ENCODE measurements at regions not wholly inside any gene's neighbourhood (a gene's known extent, or its start where the extent isn't known, plus 50 kb on each side); places are given as distances from the start of the nearest gene placed in this dataset.

DNA sequence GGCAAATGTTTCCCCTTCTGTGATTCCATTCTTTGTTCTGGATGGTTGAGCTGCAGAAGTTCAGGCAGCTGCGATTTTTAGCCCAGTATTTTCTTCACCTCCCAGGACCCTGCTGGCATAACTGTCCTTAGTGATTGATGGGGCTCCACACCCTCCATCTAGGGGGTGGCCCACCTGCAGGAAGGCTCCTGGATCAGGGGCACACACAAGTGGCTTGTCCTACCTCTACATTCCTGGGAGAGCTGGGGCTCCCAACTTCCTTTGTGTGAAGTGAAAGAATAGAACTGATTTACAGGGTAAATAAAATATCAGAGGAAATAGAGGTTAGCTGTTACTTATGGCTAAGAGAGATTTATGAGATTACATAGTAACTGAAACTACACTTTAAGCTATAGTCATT lies 129.5 kb upstream of the MAP3K7 start:
- ChIA-PET CTCF (no interaction called here), POLR2A (ENCODE audit: low non-redundant PET) (no interaction called here)
- no TSS peak for BruUV-seq (replicated peaks)
- no peak for DNase-seq (ENCODE audit: low spot score)
- Histone ChIP-seq H3K9me3 (ENCODE audit: low read depth, low read length, poor library complexity, severe bottlenecking) (no peaks in the 10 kb centered on the region), H3K4me3 (ENCODE audit: low read depth, low read length, poor library complexity, severe bottlenecking) (no peak overlapping the region), H3K4me1 (ENCODE audit: insufficient read depth, low read length, poor library complexity, severe bottlenecking) (no peaks in the 10 kb centered on the region), H3K27ac (ENCODE audit: low read depth, low read length, poor library complexity, severe bottlenecking) (no peak overlapping the region), H3K36me3 (ENCODE audit: insufficient read depth, low read length, poor library complexity, severe bottlenecking) (no peaks in the 10 kb centered on the region), H3K27me3 (replicated peaks; ENCODE audit: insufficient read depth, low read depth, low read length, poor library complexity) (peaks cover 92% of the 10 kb centered on the region)
- intact Hi-C loops (cut with micrococcal nuclease; ENCODE audit: unreplicated experiment) = no loop called here
- TF ChIP-seq, protein P1, sequence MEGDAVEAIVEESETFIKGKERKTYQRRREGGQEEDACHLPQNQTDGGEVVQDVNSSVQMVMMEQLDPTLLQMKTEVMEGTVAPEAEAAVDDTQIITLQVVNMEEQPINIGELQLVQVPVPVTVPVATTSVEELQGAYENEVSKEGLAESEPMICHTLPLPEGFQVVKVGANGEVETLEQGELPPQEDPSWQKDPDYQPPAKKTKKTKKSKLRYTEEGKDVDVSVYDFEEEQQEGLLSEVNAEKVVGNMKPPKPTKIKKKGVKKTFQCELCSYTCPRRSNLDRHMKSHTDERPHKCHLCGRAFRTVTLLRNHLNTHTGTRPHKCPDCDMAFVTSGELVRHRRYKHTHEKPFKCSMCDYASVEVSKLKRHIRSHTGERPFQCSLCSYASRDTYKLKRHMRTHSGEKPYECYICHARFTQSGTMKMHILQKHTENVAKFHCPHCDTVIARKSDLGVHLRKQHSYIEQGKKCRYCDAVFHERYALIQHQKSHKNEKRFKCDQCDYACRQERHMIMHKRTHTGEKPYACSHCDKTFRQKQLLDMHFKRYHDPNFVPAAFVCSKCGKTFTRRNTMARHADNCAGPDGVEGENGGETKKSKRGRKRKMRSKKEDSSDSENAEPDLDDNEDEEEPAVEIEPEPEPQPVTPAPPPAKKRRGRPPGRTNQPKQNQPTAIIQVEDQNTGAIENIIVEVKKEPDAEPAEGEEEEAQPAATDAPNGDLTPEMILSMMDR (conservative IDR thresholded peaks at IDR 0.05; ENCODE audit: low read depth, low read length) = no peak
- no peak for TF ChIP-seq EZH2 (IDR thresholded peaks at IDR 0.05; ENCODE audit: borderline replicate concordance, low read depth, low read length, poor library complexity, severe bottlenecking)

DNA sequence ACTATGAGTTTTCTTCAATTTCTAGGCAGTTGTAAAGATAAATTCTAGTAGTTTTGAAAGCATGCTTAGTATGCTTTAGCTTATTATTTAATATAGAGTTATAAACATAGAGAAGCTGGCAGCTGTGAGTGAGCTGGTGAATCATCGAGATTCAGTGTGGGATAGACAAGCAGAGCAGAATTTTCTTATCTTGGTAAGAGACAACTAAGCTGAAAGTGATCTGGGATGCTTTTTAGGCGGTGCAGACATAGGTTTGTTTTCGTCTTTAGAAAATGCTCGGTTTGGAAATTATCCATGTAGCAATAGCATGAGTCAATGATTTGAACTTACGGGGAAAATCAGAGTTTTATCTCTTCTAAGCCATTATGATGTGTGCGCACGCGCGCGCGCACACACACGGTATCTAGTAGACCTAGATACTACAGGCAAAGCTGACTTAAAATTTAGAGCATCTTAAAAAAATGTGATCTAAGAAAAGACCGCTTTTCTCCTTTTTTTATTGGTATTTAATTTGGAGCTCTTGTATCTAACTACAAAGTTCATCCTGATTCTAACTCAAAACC lies 128.3 kb upstream of the MAP3K7 start:
- Histone ChIP-seq H3K36me3 (ENCODE audit: insufficient read depth, low read length, poor library complexity, severe bottlenecking) (no peaks in the 10 kb centered on the region), H3K9me3 (ENCODE audit: low read depth, low read length, poor library complexity, severe bottlenecking) (no peaks in the 10 kb centered on the region), H3K4me1 (ENCODE audit: insufficient read depth, low read length, poor library complexity, severe bottlenecking) (no peaks in the 10 kb centered on the region), H3K27me3 (replicated peaks; ENCODE audit: insufficient read depth, low read depth, low read length, poor library complexity) (peaks cover 99% of the 10 kb centered on the region), H3K4me3 (ENCODE audit: low read depth, low read length, poor library complexity, severe bottlenecking) (no peak overlapping the region), H3K27ac (ENCODE audit: low read depth, low read length, poor library complexity, severe bottlenecking) (no peak overlapping the region)
- BruUV-seq (replicated peaks) = no TSS peak
- CTCF ChIA-PET = no interaction called here
- POLR2A ChIA-PET (ENCODE audit: low non-redundant PET) = no interaction called here
- intact Hi-C loops (cut with micrococcal nuclease; ENCODE audit: unreplicated experiment) = no loop called here
- no peak for DNase-seq (ENCODE audit: low spot score)
- TF ChIP-seq, protein P1 (conservative IDR thresholded peaks at IDR 0.05; ENCODE audit: low read depth, low read length) = no peak
- no peak for TF ChIP-seq EZH2 (IDR thresholded peaks at IDR 0.05; ENCODE audit: borderline replicate concordance, low read depth, low read length, poor library complexity, severe bottlenecking)

- Histone ChIP-seq H3K9me3 (ENCODE audit: low read depth, low read length, poor library complexity, severe bottlenecking) (no peaks in the 10 kb centered on the region), H3K36me3 (ENCODE audit: insufficient read depth, low read length, poor library complexity, severe bottlenecking) (no peaks in the 10 kb centered on the region), H3K4me1 (ENCODE audit: insufficient read depth, low read length, poor library complexity, severe bottlenecking) (no peaks in the 10 kb centered on the region), H3K4me3 (ENCODE audit: low read depth, low read length, poor library complexity, severe bottlenecking) (no peak overlapping the region), H3K27me3 (replicated peaks; ENCODE audit: insufficient read depth, low read depth, low read length, poor library complexity) (peaks cover 100% of the 10 kb centered on the region), H3K27ac (ENCODE audit: low read depth, low read length, poor library complexity, severe bottlenecking) (no peak overlapping the region)
- intact Hi-C loops (cut with micrococcal nuclease; ENCODE audit: unreplicated experiment) = no loop called here
- BruUV-seq (replicated peaks) = no TSS peak
- TF ChIP-seq, protein P1 (conservative IDR thresholded peaks at IDR 0.05; ENCODE audit: low read depth, low read length) = no peak
- no peak for TF ChIP-seq EZH2 (IDR thresholded peaks at IDR 0.05; ENCODE audit: borderline replicate concordance, low read depth, low read length, poor library complexity, severe bottlenecking)
- CTCF ChIA-PET = no interaction called here
- no peak for DNase-seq (ENCODE audit: low spot score)
- POLR2A ChIA-PET (ENCODE audit: low non-redundant PET) = no interaction called here
These were observed 127.4 kb upstream of the MAP3K7 start for GRCh38 chr6:90714319-90714718.

Measured in A673 (cell line).